HG02943 (cell line): ENCODE measurements at regions not wholly inside any gene's neighbourhood (a gene's known extent, or its start where the extent isn't known, plus 50 kb on each side); places are given as distances from the start of the nearest gene placed in this dataset.
"Not testable (repeated sequence)": the region's sequence is repeated elsewhere in the genome, so short reads cannot be mapped to it uniquely, and the experiment has no call there.

Experiments used
- ATAC-seq: cut with Tn5 transposase; IDR thresholded peaks from one replicate; pipeline ENCODE4 v1.9.1; 2021; ENCODE audit warnings: mild to moderate bottlenecking, low read depth, moderate library complexity; ENCODE audit not compliant: unreplicated experiment

- no peak for ATAC-seq
Measured at GRCh38 chr1:58084266-58084665, 462.3 kb downstream of the OMA1 start.

GRCh38 chr1:58082596-58082995, 463.9 kb downstream of the OMA1 start:
- ATAC-seq, result no peak

DNA sequence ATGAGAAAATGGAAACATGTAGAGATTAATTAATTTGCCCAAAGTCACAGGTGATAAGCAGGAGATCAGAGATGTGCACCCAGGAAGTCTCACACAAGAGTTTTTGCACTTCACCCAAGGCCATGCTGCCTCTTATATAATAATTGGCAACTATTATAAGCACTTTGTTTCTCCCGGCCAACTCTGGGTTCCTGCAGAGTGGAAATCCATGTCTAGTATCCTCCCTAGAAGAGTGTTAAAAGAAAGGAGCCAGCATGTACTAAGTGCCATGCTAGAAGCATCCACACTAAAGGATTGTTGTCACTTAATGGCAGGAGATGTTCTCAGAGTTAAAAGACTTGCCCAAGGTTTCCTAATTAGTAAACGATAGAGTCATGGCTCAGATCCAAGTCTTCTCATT, 470.3 kb downstream of the OMA1 start:
- ATAC-seq, result no peak

GRCh38 chr1:58075188-58075578, 471.3 kb downstream of the OMA1 start:
- ATAC-seq, result no peak

DNA sequence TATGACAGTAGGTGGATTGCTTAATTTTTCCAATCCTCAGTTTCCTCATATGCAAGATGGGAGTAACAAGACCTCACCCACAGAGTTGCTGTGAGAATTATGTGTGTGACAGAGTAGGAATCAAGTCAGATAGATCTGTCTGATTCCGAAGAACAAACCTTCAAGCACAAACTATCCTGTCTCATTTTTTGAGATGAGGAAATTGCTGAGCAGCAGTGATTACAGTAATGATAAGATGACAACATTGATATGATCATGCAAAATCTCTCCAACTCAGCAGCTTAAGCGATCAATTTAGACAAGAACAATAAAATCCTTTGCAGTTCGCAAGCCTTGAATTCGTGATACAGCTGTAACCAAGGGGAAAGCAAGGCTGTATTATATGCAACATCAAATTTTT, 474.1 kb downstream of the OMA1 start:
- ATAC-seq, result no peak

DNA sequence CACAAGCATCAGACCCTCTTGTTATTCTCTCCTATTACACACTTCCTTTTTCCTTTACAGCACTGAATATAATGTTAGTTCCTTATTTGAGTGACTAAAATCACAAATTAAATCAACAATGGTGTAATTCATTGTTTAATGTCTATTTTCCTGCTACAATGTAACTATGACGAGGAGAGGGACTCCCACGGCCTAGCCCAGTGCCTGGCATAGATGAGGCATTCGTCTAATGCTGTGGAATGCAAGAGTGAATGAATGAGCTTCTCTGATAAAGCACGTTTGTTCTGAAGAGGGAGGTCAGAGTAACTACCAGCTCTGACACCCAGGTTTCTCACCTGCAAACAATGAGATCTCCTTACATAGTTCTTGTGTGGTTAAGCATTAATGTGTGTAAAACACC, 479.4 kb downstream of the OMA1 start:
- ATAC-seq, result no peak

- no peak for ATAC-seq
Measured at GRCh38 chr1:58065520-58065919, 481.0 kb downstream of the OMA1 start.

GRCh38 chr1:58064166-58064565, 482.4 kb downstream of the OMA1 start:
- ATAC-seq, result no peak

- ATAC-seq, result no peak
Measured at GRCh38 chr1:58063095-58063494, 483.4 kb downstream of the OMA1 start.

DNA sequence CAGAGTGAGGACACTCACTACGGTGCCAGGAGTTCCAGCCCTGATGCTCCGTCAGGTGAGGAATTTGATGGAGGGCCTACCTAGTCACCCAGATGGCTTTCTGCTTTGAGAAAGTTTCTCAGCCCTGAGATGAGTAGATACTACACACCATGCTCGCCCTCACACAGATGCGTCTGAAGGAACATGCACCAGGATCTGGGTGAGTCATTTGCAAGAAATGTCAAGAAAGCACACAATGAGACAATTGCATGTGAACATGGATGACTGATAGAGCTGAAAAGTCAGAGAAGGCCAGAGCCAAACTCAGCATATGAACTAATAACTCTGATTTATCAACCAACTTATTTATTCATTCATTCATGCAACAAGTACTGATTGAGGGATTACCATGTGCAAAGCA, 483.9 kb downstream of the OMA1 start:
- ATAC-seq, result no peak

GRCh38 chr1:58060559-58061170, 485.9 kb downstream of the OMA1 start:
- no peak for ATAC-seq

- ATAC-seq, result no peak
Measured at GRCh38 chr1:58059789-58060188, 486.7 kb downstream of the OMA1 start.

GRCh38 chr1:58058323-58058722, 488.2 kb downstream of the OMA1 start:
- no peak for ATAC-seq

DNA sequence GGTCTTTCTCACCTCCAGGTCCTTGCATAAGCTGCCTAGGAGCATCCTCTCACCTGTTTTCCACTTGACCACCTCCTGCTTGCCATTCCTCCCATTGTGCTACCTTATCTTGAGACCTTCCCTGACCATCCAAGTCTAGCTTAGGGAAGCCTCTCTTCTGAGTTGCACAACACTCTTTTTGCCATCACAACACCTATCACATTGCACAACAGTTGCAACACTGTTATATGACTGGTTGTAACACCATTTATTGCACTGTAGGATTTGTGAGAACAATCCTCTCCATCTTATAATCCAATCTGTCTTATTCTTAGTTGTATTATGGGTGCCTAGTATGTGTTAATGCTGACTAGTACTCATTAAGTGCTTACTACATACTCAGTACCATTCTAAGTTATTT, 488.7 kb downstream of the OMA1 start:
- no peak for ATAC-seq

GRCh38 chr1:58051187-58051586, 495.3 kb downstream of the OMA1 start:
- ATAC-seq, result not testable (repeated sequence)

- ATAC-seq, result no peak
Measured at GRCh38 chr1:58047265-58047858, 499.2 kb downstream of the OMA1 start.

- no peak for ATAC-seq
Measured at GRCh38 chr1:58045094-58045705, 501.3 kb downstream of the OMA1 start.

GRCh38 chr1:58041621-58042020, 504.9 kb downstream of the OMA1 start:
- ATAC-seq, result no peak

GRCh38 chr1:58038574-58038973, 508.0 kb downstream of the OMA1 start:
- no peak for ATAC-seq

DNA sequence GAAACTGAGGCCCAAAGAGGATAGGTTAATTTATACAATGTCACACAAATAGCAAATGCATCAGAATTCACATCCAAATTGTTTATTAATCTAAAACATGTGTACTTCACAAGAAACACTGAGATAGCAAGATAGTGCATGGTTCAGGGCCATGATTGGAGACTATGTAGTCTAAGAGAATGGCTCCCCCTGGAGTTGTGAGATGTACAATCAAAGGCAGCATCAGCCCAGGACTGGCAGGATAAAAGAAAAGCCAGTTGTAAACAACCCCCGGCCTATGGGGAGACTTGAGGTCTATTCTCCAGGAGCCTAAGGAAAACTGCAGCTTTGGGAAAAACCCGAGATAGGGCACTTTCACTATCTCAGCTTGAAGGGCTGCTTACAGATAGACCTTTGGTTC, 511.0 kb downstream of the OMA1 start:
- no peak for ATAC-seq

- no peak for ATAC-seq
Measured at GRCh38 chr1:58033311-58033710, 513.2 kb downstream of the OMA1 start.

DNA sequence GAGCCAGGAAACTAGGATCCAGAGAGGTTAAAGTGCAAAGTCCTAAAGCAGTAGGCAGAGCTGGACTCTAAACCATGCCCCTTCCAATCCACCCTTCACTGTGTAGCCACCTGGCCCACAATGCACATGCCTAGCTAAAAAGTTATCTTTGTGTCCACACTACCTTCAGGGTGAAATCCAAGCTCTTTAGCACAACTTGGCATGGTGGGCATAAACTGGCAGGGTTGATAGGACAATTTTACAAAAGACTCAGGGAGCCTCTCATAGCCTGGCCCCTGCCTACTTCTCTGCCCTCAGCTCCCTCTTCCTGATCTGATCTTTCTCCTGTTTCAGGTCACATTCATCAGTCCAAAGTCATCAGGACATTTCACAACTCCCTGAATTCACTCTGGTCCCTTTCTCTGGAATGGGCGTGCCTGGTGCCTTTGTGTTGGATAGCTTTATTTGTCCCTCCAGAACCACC, 513.9 kb downstream of the OMA1 start:
- no peak for ATAC-seq
